OCI-LY3 (cell line): ENCODE measurements at regions not wholly inside any gene's neighbourhood (a gene's known extent, or its start where the extent isn't known, plus 50 kb on each side); places are given as distances from the start of the nearest gene placed in this dataset.

Experiments
- H2AFZ ChIP-seq: fragments of 200-600, 300-600 bp; shearing (Covaris generic); 2 replicates; pipeline ENCODE4 v1.6.0; 2014; ENCODE audit warnings: antibody characterized with exemption, low read depth, low read length
- H3K27ac ChIP-seq: fragments of 200-600, 300-600 bp; sonication (generic); 2 replicates; pipeline ENCODE4 v1.5.1; 2014; ENCODE audit warnings: mild to moderate bottlenecking, low read length, moderate library complexity, mixed read lengths
- H3K27me3 ChIP-seq: fragments of 200-600, 300-600 bp; sonication (generic); 2 replicates; pipeline ENCODE4 v1.6.1; 2014; ENCODE audit warnings: low read depth, low read length, mixed read lengths
- H3K36me3 ChIP-seq: fragments of 200-600, 300-600 bp; sonication (generic); replicated peaks from 2 replicates; pipeline ENCODE3; 2014; ENCODE audit warnings: low read depth, low read length, mixed read lengths
- H3K4me1 ChIP-seq: fragments of 300-600, 200-600 bp; sonication (generic); 2 replicates; pipeline ENCODE4 v1.6.1; 2014; ENCODE audit warnings: low read length, mixed read lengths
- H3K4me2 ChIP-seq: fragments of 200-600, 300-600 bp; sonication (generic); 2 replicates; pipeline ENCODE4 v1.6.1; 2014; ENCODE audit warnings: low read length, mixed read lengths
- H3K4me3 ChIP-seq: fragments of 300-600, 200-600 bp; sonication (generic); 2 replicates; pipeline ENCODE4 v1.5.1; 2014; ENCODE audit warnings: antibody characterized with exemption, mild to moderate bottlenecking, low read length, moderate library complexity
- H3K79me2 ChIP-seq: fragments of 300-600, 200-600 bp; shearing (Covaris generic); 2 replicates; pipeline ENCODE4 v1.6.1; 2014; ENCODE audit warnings: mild to moderate bottlenecking, low read length, mixed read lengths
- H3K9ac ChIP-seq: fragments of 300-600, 200-600 bp; shearing (Covaris generic); 2 replicates; pipeline ENCODE4 v1.6.0; 2014; ENCODE audit warnings: mild to moderate bottlenecking, low read length, moderate library complexity
- H3K9me3 ChIP-seq: fragments of 200-600, 300-600 bp; shearing (Covaris generic); 2 replicates; pipeline ENCODE4 v1.6.1; 2014; ENCODE audit warnings: low read length, mixed read lengths; ENCODE audit not compliant: insufficient read depth
- H4K20me1 ChIP-seq: fragments of 200-600, 300-600 bp; sonication (generic); 2 replicates; pipeline ENCODE4 v1.6.1; 2016; ENCODE audit warnings: low read length, mixed read lengths; ENCODE audit not compliant: insufficient read depth
- EZH2phosphoT487 ChIP-seq: fragments of 200-600 bp; shearing (Covaris generic); IDR thresholded peaks from 2 replicates; pipeline ENCODE4 v1.6.1; 2018; ENCODE audit warnings: antibody characterized with exemption, mixed run types, low read depth
- TF ChIP-seq, protein P1 (sequence below): fragments of 200-600, 300-600 bp; sonication (generic); IDR thresholded peaks from 2 replicates; pipeline ENCODE4 v1.5.1; 2014; ENCODE audit warnings: antibody characterized with exemption, low read length, low read depth

DNA sequence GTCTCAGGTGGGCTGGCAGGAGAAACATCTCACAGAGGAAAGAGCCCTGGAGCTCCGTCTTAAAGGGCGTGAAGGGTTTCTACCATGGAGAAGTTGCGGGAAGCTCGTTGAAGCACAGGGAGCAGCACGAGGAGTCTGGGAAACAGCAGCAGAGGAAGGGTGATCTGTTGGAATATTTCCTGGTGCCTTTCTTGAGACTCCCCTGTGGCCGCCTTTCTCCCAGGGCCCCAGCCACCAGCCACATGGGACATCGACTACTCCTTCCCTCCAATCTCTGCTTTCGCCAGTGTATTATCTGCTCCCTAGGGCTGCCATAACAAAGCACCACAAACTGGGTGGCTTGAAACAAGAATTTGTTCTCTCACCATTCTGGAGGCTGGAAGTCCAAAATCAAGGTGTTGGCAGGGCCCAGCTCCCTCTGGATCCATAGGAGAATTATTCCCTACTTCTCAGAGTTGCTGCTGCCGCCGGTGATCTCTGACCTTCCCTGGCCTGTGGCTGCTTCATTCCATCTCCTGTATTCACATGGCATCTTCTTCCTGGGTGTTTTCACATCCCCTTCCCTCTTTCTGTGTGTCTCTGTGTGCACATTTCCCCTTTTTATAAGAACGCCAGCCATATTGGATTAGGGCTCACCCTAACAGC lies 152.8 kb upstream of the GSC start:
- Histone ChIP-seq H3K4me2 (no peak overlapping the region), H3K4me3 (no peak overlapping the region), H3K27ac (no peak overlapping the region), H4K20me1 (no peaks in the 10 kb centered on the region), H2AFZ (no peak overlapping the region), H3K36me3 (no peaks in the 10 kb centered on the region), H3K79me2 (no peaks in the 10 kb centered on the region), H3K4me1 (no peaks in the 10 kb centered on the region), H3K9ac (no peak overlapping the region), H3K9me3 (no peaks in the 10 kb centered on the region), H3K27me3 (peaks cover 9% of the 10 kb centered on the region; the same call in 1 of the 2 replicates)
- TF ChIP-seq EZH2phosphoT487: no peak
- TF ChIP-seq, protein P1, sequence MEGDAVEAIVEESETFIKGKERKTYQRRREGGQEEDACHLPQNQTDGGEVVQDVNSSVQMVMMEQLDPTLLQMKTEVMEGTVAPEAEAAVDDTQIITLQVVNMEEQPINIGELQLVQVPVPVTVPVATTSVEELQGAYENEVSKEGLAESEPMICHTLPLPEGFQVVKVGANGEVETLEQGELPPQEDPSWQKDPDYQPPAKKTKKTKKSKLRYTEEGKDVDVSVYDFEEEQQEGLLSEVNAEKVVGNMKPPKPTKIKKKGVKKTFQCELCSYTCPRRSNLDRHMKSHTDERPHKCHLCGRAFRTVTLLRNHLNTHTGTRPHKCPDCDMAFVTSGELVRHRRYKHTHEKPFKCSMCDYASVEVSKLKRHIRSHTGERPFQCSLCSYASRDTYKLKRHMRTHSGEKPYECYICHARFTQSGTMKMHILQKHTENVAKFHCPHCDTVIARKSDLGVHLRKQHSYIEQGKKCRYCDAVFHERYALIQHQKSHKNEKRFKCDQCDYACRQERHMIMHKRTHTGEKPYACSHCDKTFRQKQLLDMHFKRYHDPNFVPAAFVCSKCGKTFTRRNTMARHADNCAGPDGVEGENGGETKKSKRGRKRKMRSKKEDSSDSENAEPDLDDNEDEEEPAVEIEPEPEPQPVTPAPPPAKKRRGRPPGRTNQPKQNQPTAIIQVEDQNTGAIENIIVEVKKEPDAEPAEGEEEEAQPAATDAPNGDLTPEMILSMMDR: no peak

DNA sequence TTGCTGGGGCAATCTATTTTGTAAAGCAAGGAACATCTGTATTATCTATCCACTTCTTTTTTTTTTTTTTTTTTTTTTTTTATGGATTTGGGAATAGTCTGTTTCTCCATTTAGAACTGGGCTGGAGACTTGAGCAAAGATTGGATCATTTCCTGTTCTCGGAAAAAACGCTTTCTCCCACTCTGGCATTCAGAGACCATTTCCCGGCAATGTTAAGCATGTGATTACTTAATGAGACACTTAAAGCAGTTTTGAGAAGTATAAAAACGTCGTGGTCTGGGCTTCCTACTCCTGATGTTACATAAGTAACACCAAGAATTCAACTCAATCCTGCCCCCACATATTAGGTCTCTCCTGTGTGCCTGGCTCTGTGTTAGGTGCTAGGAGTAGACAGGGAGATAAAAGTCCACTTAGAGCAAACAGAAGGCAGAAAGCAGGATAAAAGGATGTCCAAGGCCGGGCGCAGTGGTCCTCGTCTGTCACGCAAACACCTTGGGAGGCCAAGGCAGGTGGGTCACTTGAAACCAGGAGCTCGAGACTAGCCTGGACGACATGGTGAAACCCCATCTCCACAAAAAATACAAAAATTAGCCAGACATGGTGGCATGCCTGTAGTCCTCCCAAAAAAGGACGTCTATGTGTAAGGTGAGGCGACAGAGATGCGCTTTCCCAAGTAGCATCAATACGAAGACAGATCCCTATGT lies 152.1 kb upstream of the GSC start:
- TF ChIP-seq, protein P1: no peak
- no peak for TF ChIP-seq EZH2phosphoT487
- Histone ChIP-seq H3K4me1 (no peaks in the 10 kb centered on the region), H4K20me1 (no peaks in the 10 kb centered on the region), H3K27ac (no peak overlapping the region), H2AFZ (no peak overlapping the region), H3K9ac (no peak overlapping the region), H3K79me2 (no peaks in the 10 kb centered on the region), H3K4me2 (no peak overlapping the region), H3K27me3 (peaks cover 9% of the 10 kb centered on the region; the same call in 1 of the 2 replicates), H3K36me3 (no peaks in the 10 kb centered on the region), H3K9me3 (no peaks in the 10 kb centered on the region), H3K4me3 (no peak overlapping the region)

DNA sequence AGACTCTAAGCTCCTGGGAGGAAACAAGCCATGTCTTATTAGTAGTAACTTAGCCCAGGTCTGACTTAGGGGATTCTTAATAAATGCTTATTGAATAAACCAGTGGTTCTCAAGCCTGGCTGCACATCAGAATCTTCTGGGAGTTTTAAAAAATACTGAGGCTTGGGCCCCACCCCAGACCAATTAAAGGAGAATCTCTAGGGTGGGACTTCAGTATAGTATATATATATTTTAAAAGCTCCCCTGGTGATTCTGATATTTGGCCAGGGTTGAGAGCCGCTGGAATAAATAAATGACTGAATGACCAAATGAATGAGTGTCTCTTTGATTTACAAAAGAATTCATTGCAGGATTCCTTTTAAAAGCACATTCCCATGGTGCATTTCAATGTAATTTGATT lies 151.5 kb upstream of the GSC start:
- Histone ChIP-seq H3K4me1 (no peaks in the 10 kb centered on the region), H3K4me3 (no peak overlapping the region), H2AFZ (no peak overlapping the region), H3K27ac (no peak overlapping the region), H3K27me3 (peaks cover 9% of the 10 kb centered on the region; the same call in 1 of the 2 replicates), H3K9ac (no peak overlapping the region), H3K4me2 (no peak overlapping the region), H3K36me3 (no peaks in the 10 kb centered on the region), H3K9me3 (no peaks in the 10 kb centered on the region), H4K20me1 (no peaks in the 10 kb centered on the region), H3K79me2 (no peaks in the 10 kb centered on the region)
- no peak for TF ChIP-seq EZH2phosphoT487
- TF ChIP-seq, protein P1: no peak

DNA sequence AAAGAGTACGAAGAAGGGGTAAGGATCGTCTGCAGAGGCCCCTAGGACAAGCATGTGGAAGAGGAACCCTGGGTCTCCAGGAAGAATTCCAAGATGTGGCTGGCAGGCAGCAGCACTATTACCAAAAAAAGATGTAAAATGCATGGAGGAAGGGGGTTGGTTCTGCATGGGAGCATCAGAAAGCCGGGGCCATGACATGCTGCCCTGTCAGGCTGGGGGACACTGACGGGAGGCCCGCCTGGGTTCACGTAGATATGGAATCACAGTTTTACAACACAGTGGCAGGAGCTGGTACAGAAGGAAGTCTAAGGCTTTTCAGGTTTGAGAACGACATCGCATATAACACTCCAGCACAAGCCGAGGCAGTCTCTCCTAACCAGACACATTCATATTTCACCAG lies 150.0 kb upstream of the GSC start:
- Histone ChIP-seq H3K9me3 (no peaks in the 10 kb centered on the region), H3K27ac (no peak overlapping the region), H3K79me2 (no peaks in the 10 kb centered on the region), H2AFZ (no peak overlapping the region), H3K4me1 (no peaks in the 10 kb centered on the region), H3K36me3 (no peaks in the 10 kb centered on the region), H3K9ac (no peak overlapping the region), H3K4me2 (no peak overlapping the region), H3K27me3 (peaks cover 9% of the 10 kb centered on the region; the same call in 1 of the 2 replicates), H3K4me3 (no peak overlapping the region), H4K20me1 (no peaks in the 10 kb centered on the region)
- TF ChIP-seq, protein P1: no peak
- no peak for TF ChIP-seq EZH2phosphoT487
